Mesothelial cell of epicardium (in vitro differentiated cells): ENCODE measurements at regions not wholly inside any gene's neighbourhood (a gene's known extent, or its start where the extent isn't known, plus 50 kb on each side); places are given as distances from the start of the nearest gene placed in this dataset.

Experiments
- DNase-seq, 2 experiments: peaks; one replicate each; pipeline ENCODE4 v3.0.0; 2021; ENCODE audit warnings: low spot score in 2 of 2; ENCODE audit not compliant: unreplicated experiment in 2 of 2
- H3K27ac Mint-ChIP-seq: 2 replicates; pipeline ENCODE4 v1.8.0; 2021; ENCODE audit warnings: mixed read lengths
- H3K27me3 Mint-ChIP-seq: 2 replicates; pipeline ENCODE4 v1.8.0; 2021; ENCODE audit warnings: low read depth, mixed read lengths
- H3K36me3 Mint-ChIP-seq: 2 replicates; pipeline ENCODE4 v1.8.0; 2021; ENCODE audit warnings: mixed read lengths
- H3K4me1 Mint-ChIP-seq: 2 replicates; pipeline ENCODE4 v1.8.0; 2021; ENCODE audit warnings: mixed read lengths
- H3K4me3 Mint-ChIP-seq: 2 replicates; pipeline ENCODE4 v1.8.0; 2021; ENCODE audit warnings: mild to moderate bottlenecking, moderate library complexity, mixed read lengths
- H3K9me3 Mint-ChIP-seq: 2 replicates; pipeline ENCODE4 v1.8.0; 2021; ENCODE audit warnings: mixed read lengths
- CTCF ChIP-seq: fragments of 200-600 bp; sonication (generic); IDR thresholded peaks from one replicate; pipeline ENCODE4 v1.5.0; 2021; ENCODE audit warnings: antibody characterized with exemption; ENCODE audit not compliant: unreplicated experiment

GRCh38 chrX:82813671-82814078, 694.4 kb upstream of the POU3F4 start:
- no peak for TF ChIP-seq CTCF
- Mint-ChIP-seq H3K27ac (peak overlapping the region; percentile 41), H3K9me3 (peaks cover 39% of the 10 kb centered on the region), H3K36me3 (peaks cover 4% of the 10 kb centered on the region), H3K4me3 (no peak overlapping the region), H3K4me1 (peaks cover 6% of the 10 kb centered on the region), H3K27me3 (no peaks in the 10 kb centered on the region)
- no peak for DNase-seq

GRCh38 chrX:82816001-82816400, 692.1 kb upstream of the POU3F4 start:
- TF ChIP-seq CTCF = no peak
- no peaks in the 10 kb centered on the region for H3K27me3 Mint-ChIP-seq
- H3K9me3 Mint-ChIP-seq = peaks cover 29% of the 10 kb centered on the region
- H3K4me1 Mint-ChIP-seq = peaks cover 6% of the 10 kb centered on the region
- H3K36me3 Mint-ChIP-seq = peaks cover 4% of the 10 kb centered on the region
- no peak for DNase-seq
- no peak overlapping the region for H3K4me3 Mint-ChIP-seq
- H3K27ac Mint-ChIP-seq = no peak overlapping the region

GRCh38 chrX:82816562-82816961, 691.5 kb upstream of the POU3F4 start:
- Mint-ChIP-seq H3K4me3 (no peak overlapping the region), H3K27me3 (no peaks in the 10 kb centered on the region), H3K27ac (no peak overlapping the region), H3K4me1 (peaks cover 6% of the 10 kb centered on the region), H3K9me3 (peaks cover 24% of the 10 kb centered on the region), H3K36me3 (peaks cover under 1% of the 10 kb centered on the region)
- no peak for TF ChIP-seq CTCF
- no peak for DNase-seq

- no peak for DNase-seq
- H3K27ac Mint-ChIP-seq = no peak overlapping the region
Measured at GRCh38 chrX:82842286-82842685, 665.8 kb upstream of the POU3F4 start.

GRCh38 chrX:82848111-82848510, 660.0 kb upstream of the POU3F4 start:
- Mint-ChIP-seq H3K36me3 (no peaks in the 10 kb centered on the region), H3K27ac (no peak overlapping the region), H3K27me3 (no peaks in the 10 kb centered on the region), H3K9me3 (peaks cover 50% of the 10 kb centered on the region), H3K4me1 (no peaks in the 10 kb centered on the region), H3K4me3 (no peak overlapping the region)
- no peak for DNase-seq
- no peak for TF ChIP-seq CTCF

More at GRCh38 chrX:82842286-82842685, 665.8 kb upstream of the POU3F4 start:
- Mint-ChIP-seq H3K27me3 (no peaks in the 10 kb centered on the region), H3K4me3 (no peak overlapping the region), H3K9me3 (peaks cover 67% of the 10 kb centered on the region), H3K4me1 (no peaks in the 10 kb centered on the region), H3K36me3 (no peaks in the 10 kb centered on the region)
- no peak for TF ChIP-seq CTCF
